CD14-positive monocyte (primary cell): ENCODE measurements at regions not wholly inside any gene's neighbourhood (a gene's known extent, or its start where the extent isn't known, plus 50 kb on each side); places are given as distances from the start of the nearest gene placed in this dataset.
"Not testable (repeated sequence)": the region's sequence is repeated elsewhere in the genome, so short reads cannot be mapped to it uniquely, and the experiment has no call there.

Source experiments
- DNase-seq, 3 donors: peaks; one replicate each; pipeline ENCODE4 v3.0.0-alpha.2; 2011 to 2022
- H2AFZ ChIP-seq: 2 replicates; pipeline ENCODE4 v1.6.0; 2012; ENCODE audit warnings: mild to moderate bottlenecking, low read depth, low read length, inconsistent platforms; ENCODE audit not compliant: insufficient read depth, poor library complexity, severe bottlenecking
- H3K27ac ChIP-seq, 2 donors: 1 replicate in 1 of 2; 2 replicates in 1 of 2; pipeline ENCODE4 v1.5.1; 2012 to 2013; ENCODE audit warnings: low read length in 2 of 2, control low read depth in 1 of 2, inconsistent platforms in 1 of 2, low read depth in 1 of 2, mild to moderate bottlenecking in 1 of 2
- H3K27me3 ChIP-seq, 2 donors: one replicate each; pipeline versions ENCODE4 v1.6.0 to v1.6.1; 2011 to 2013; ENCODE audit warnings: low read length in 2 of 2; ENCODE audit not compliant: control insufficient read depth in 2 of 2, insufficient read depth in 2 of 2
- H3K36me3 ChIP-seq, 2 donors: replicated peaks in 1 of 2; 1 replicate in 1 of 2; 2 replicates in 1 of 2; pipeline versions ENCODE4 v1.5.1 to v1.6.1; 2012 to 2013; ENCODE audit warnings: low read length in 2 of 2, control low read depth in 1 of 2, inconsistent platforms in 1 of 2, mild to moderate bottlenecking in 1 of 2; ENCODE audit not compliant: insufficient read depth in 2 of 2, control insufficient read depth in 1 of 2
- H3K4me1 ChIP-seq, 2 donors: 1 replicate in 1 of 2; 2 replicates in 1 of 2; pipeline versions ENCODE4 v1.5.1 to v1.6.1; 2012 to 2013; ENCODE audit warnings: low read length in 2 of 2, control low read depth in 1 of 2, inconsistent platforms in 1 of 2, mild to moderate bottlenecking in 1 of 2, moderate library complexity in 1 of 2; ENCODE audit not compliant: insufficient read depth in 2 of 2, control insufficient read depth in 1 of 2
- H3K4me2 ChIP-seq: replicated peaks from 2 replicates; pipeline ENCODE3; 2012; ENCODE audit warnings: low read length, moderate library complexity, mild to moderate bottlenecking; ENCODE audit not compliant: poor library complexity, severe bottlenecking; ENCODE audit errors: extremely low read depth
- H3K4me3 ChIP-seq, 3 experiments: fragments of 200-600 bp in 1 of 3; sonication (generic) in 1 of 3; replicated peaks in 1 of 3; 1 replicate in 2 of 3; 2 replicates in 1 of 3; pipeline ENCODE4 v1.5.1; 2011 to 2013; ENCODE audit warnings: low read length in 3 of 3, mild to moderate bottlenecking in 3 of 3, control low read depth in 2 of 3, low read depth in 2 of 3, inconsistent platforms in 1 of 3, moderate library complexity in 1 of 3
- H3K79me2 ChIP-seq: 2 replicates; pipeline ENCODE4 v1.6.0; 2012; ENCODE audit warnings: mild to moderate bottlenecking, control low read depth, inconsistent platforms, low read length, moderate library complexity; ENCODE audit not compliant: insufficient read depth
- H3K9ac ChIP-seq: 2 replicates; pipeline ENCODE4 v1.6.0; 2017; ENCODE audit warnings: low read length, mild to moderate bottlenecking; ENCODE audit not compliant: insufficient read depth, poor library complexity, severe bottlenecking
- H3K9me3 ChIP-seq, 2 donors: replicated peaks in 1 of 2; 1 replicate in 1 of 2; 2 replicates in 1 of 2; pipeline versions ENCODE4 v1.5.1 to v1.6.1; 2012 to 2013; ENCODE audit warnings: low read length in 2 of 2, control low read depth in 1 of 2; ENCODE audit not compliant: control insufficient read depth in 1 of 2, insufficient read depth in 1 of 2
- H4K20me1 ChIP-seq: 2 replicates; pipeline ENCODE4 v1.6.0; 2012; ENCODE audit warnings: mild to moderate bottlenecking, low read length, control low read depth, moderate library complexity; ENCODE audit not compliant: insufficient read depth
- H3K27ac Mint-ChIP-seq, 7 donors: one replicate each; pipeline ENCODE4 v1.8.0; 2020; ENCODE audit warnings: mild to moderate bottlenecking in 7 of 7, mixed read lengths in 7 of 7, moderate library complexity in 6 of 7, inconsistent platforms in 2 of 7
- H3K27me3 Mint-ChIP-seq, 3 donors: one replicate each; pipeline ENCODE4 v1.8.0; 2021 to 2022; ENCODE audit warnings: low read depth in 3 of 3, mild to moderate bottlenecking in 3 of 3, mixed read lengths in 3 of 3, moderate library complexity in 3 of 3, inconsistent platforms in 1 of 3
- H3K36me3 Mint-ChIP-seq, 2 donors: one replicate each; pipeline ENCODE4 v1.8.0; 2020; ENCODE audit warnings: mixed read lengths in 2 of 2, inconsistent platforms in 1 of 2, mild to moderate bottlenecking in 1 of 2
- H3K4me1 Mint-ChIP-seq: one replicate; pipeline ENCODE4 v1.8.0; 2020; ENCODE audit warnings: mild to moderate bottlenecking, mixed read lengths
- H3K4me3 Mint-ChIP-seq, 2 donors: one replicate each; pipeline ENCODE4 v1.8.0; 2020; ENCODE audit warnings: mild to moderate bottlenecking in 2 of 2, mixed read lengths in 2 of 2, moderate library complexity in 1 of 2
- H3K9me3 Mint-ChIP-seq, 7 donors: one replicate each; pipeline ENCODE4 v1.8.0; 2020 to 2022; ENCODE audit warnings: mixed read lengths in 7 of 7, mild to moderate bottlenecking in 6 of 7, moderate library complexity in 6 of 7, inconsistent platforms in 2 of 7
- WGBS: methylation state at CpG from one replicate; pipeline ENCODE4 v1.1.5; 2013; ENCODE audit warnings: missing lambda C conversion rate; ENCODE audit not compliant: insufficient coverage; 5-methylcytosine and 5-hydroxymethylcytosine counted together
- intact Hi-C, 2 donors: fragments of 100-400 bp; cut with micrococcal nuclease; formaldehyde crosslinking; loops; one replicate each; pipeline versions ENCODE4 v1.15.0 to v1.15.1; 2023

DNA sequence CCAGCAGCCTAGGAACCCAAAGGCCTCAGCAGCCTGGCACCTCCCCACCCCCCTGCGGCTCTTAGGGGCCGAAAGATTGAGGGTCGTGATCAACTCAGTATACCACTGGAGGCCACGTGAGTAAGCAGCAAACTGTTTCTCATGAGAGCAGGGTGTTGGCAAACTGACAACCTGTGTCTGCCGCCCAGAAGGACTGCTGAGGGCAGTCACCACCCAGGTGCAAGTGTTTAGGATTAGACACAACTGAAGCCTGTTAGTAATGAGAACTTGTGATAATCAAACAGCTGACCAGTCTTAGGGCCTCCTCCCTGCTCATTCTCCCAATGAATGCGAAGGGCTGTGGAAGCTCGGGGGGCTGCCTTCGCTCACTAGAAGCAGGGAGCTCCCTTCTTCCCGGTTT, 128.8 kb downstream of the ARRDC4 start:
- H3K4me1 Mint-ChIP-seq, H3K9ac ChIP-seq, H3K27ac ChIP-seq, H3K4me3 ChIP-seq, H3K4me2 ChIP-seq, H2AFZ ChIP-seq, H3K9me3 ChIP-seq, H3K4me1 ChIP-seq, H3K36me3 Mint-ChIP-seq, H4K20me1 ChIP-seq, H3K4me3 Mint-ChIP-seq, H3K36me3 ChIP-seq, H3K79me2 ChIP-seq, H3K27me3 ChIP-seq, H3K27me3 Mint-ChIP-seq, DNase-seq, H3K27ac Mint-ChIP-seq: not testable (repeated sequence)
- no CpG with 5 or more reads among the region's 9 CpGs for WGBS
- H3K9me3 Mint-ChIP-seq, result peaks cover 10 to 25% (median 20%) of the 10 kb centered on the region in 7 donors
- intact Hi-C loops, result loop anchor here in 1 of 2 donors (10.0 kb wide), 1 partner anchor 105 kb away; no protein-coding TSS in a partner anchor

DNA sequence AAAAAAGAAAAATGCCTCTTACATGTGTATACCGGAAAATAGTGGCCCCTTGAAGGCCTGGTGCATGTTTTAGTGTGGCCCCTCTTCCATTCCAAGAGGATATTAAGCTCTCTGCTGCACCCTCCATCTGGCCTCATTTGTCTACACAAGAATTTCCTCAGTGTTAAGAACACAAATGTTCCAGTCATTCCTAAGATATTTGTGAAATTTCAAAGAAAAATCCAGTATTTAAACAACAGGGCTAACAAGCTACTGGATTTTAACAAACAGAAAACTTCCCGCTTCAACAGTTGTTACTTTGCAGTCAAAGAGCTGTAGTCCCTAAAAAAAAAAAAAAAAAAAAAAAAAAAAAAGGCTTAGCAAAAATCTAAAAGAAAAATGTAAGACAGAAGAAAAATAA, 137.5 kb downstream of the ARRDC4 start:
- intact Hi-C loops, H3K4me1 Mint-ChIP-seq, H2AFZ ChIP-seq, H3K9me3 ChIP-seq, H3K4me3 ChIP-seq, H3K36me3 ChIP-seq, DNase-seq, H4K20me1 ChIP-seq, H3K9me3 Mint-ChIP-seq, H3K27me3 ChIP-seq, H3K4me2 ChIP-seq, H3K79me2 ChIP-seq, H3K27ac ChIP-seq, H3K27me3 Mint-ChIP-seq, H3K4me3 Mint-ChIP-seq, H3K4me1 ChIP-seq, H3K36me3 Mint-ChIP-seq, H3K9ac ChIP-seq: not testable (repeated sequence)
- peak overlapping the region in 1 of 7 donors; percentile 31 for H3K27ac Mint-ChIP-seq
- no CpG with 5 or more reads among the region's 2 CpGs for WGBS

DNA sequence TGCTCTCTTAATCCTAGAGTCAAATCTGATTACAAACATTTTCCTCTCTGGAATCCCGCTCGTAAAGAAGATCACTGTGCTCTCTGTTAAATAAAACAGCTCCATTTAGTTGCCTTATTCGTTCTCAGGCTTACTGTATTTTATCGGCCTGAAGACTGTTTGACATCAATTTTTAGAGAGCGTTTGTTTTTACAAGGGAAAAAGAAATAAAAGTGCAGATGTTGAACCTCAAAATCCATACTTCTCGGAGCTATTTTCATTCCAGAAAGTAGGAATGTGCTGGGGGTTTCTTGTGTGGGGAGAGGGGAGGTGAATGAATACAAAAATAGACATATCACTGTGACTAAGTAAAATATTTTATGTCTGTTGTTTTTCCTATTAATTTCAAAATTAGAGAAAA, 140.1 kb downstream of the ARRDC4 start:
- H3K9ac ChIP-seq, H3K4me1 ChIP-seq, H3K9me3 ChIP-seq, H3K27ac ChIP-seq, DNase-seq, H3K4me2 ChIP-seq, H4K20me1 ChIP-seq, H3K4me1 Mint-ChIP-seq, H3K79me2 ChIP-seq, H3K27me3 ChIP-seq, H3K36me3 ChIP-seq, intact Hi-C loops, H3K27me3 Mint-ChIP-seq, H3K4me3 Mint-ChIP-seq, H3K36me3 Mint-ChIP-seq, H3K27ac Mint-ChIP-seq, H3K4me3 ChIP-seq, H2AFZ ChIP-seq: not testable (repeated sequence)
- peaks cover 2 to 13% (median 8%) of the 10 kb centered on the region in 7 donors for H3K9me3 Mint-ChIP-seq
- WGBS, result 83% methylated on average over 2 of the region's 6 CpGs
